ENCODE measurements at regions not wholly inside any gene's neighbourhood (a gene's known extent, or its start where the extent isn't known, plus 50 kb on each side); places are given as distances from the start of the nearest gene placed in this dataset.

GRCh38 chr9:99533421-99533820 is 288.3 kb upstream of the NR4A3 start:
- no peak for DNase-seq (ENCODE audit: low spot score)

GRCh38 chr9:99537996-99538395 is 283.7 kb upstream of the NR4A3 start:
- no peak for DNase-seq (ENCODE audit: low spot score)

- no peak for DNase-seq (ENCODE audit: low spot score)
Measured at GRCh38 chr9:99544526-99544925, 277.2 kb upstream of the NR4A3 start.

GRCh38 chr9:99549441-99549840 is 272.2 kb upstream of the NR4A3 start:
- no peak for DNase-seq (ENCODE audit: low spot score)

- DNase-seq (ENCODE audit: low spot score), result no peak
Measured at GRCh38 chr9:99555792-99556191, 265.9 kb upstream of the NR4A3 start.

GRCh38 chr9:99556998-99557397 is 264.7 kb upstream of the NR4A3 start:
- no peak for DNase-seq (ENCODE audit: low spot score)

- no peak for DNase-seq (ENCODE audit: low spot score)
Measured at GRCh38 chr9:99557816-99558215, 263.9 kb upstream of the NR4A3 start.

- DNase-seq (ENCODE audit: low spot score), result no peak
Measured at GRCh38 chr9:99559776-99560175, 261.9 kb upstream of the NR4A3 start.

GRCh38 chr9:99560561-99560960 is 261.1 kb upstream of the NR4A3 start:
- DNase-seq (ENCODE audit: low spot score), result no peak

GRCh38 chr9:99561509-99561917 is 260.2 kb upstream of the NR4A3 start:
- no peak for DNase-seq (ENCODE audit: low spot score)

GRCh38 chr9:99561961-99562565 is 259.6 kb upstream of the NR4A3 start:
- no peak for DNase-seq (ENCODE audit: low spot score)

- no peak for DNase-seq (ENCODE audit: low spot score)
Measured at GRCh38 chr9:99563364-99563763, 258.3 kb upstream of the NR4A3 start.

GRCh38 chr9:99565203-99565602 is 256.5 kb upstream of the NR4A3 start:
- DNase-seq (ENCODE audit: low spot score), result no peak

GRCh38 chr9:99567436-99567835 is 254.2 kb upstream of the NR4A3 start:
- no peak for DNase-seq (ENCODE audit: low spot score)

GRCh38 chr9:99569840-99570239 is 251.8 kb upstream of the NR4A3 start:
- DNase-seq (ENCODE audit: low spot score), result no peak

GRCh38 chr9:99572567-99572966 is 249.1 kb upstream of the NR4A3 start:
- DNase-seq (ENCODE audit: low spot score), result no peak

- no peak for DNase-seq (ENCODE audit: low spot score)
Measured at GRCh38 chr9:99573085-99573484, 248.6 kb upstream of the NR4A3 start.

GRCh38 chr9:99573886-99574285 is 247.8 kb upstream of the NR4A3 start:
- no peak for DNase-seq (ENCODE audit: low spot score)

- DNase-seq (ENCODE audit: low spot score), result no peak
Measured at GRCh38 chr9:99576002-99576401, 245.7 kb upstream of the NR4A3 start.

- DNase-seq (ENCODE audit: low spot score), result no peak
Measured at GRCh38 chr9:99576876-99577275, 244.8 kb upstream of the NR4A3 start.

- DNase-seq (ENCODE audit: low spot score), result no peak
Measured at GRCh38 chr9:99577351-99577750, 244.3 kb upstream of the NR4A3 start.

GRCh38 chr9:99578666-99579065 is 243.0 kb upstream of the NR4A3 start:
- DNase-seq (ENCODE audit: low spot score), result no peak

GRCh38 chr9:99579964-99580363 is 241.7 kb upstream of the NR4A3 start:
- no peak for DNase-seq (ENCODE audit: low spot score)

- no peak for DNase-seq (ENCODE audit: low spot score)
Measured at GRCh38 chr9:99582814-99583213, 238.9 kb upstream of the NR4A3 start.

GRCh38 chr9:99588299-99588698 is 233.4 kb upstream of the NR4A3 start:
- DNase-seq (ENCODE audit: low spot score), result no peak

Measured in A172 (cell line).